ENCODE measurements at regions not wholly inside any gene's neighbourhood (a gene's known extent, or its start where the extent isn't known, plus 50 kb on each side); places are given as distances from the start of the nearest gene placed in this dataset.

GRCh38 chr13:43990829-43991228, 111.1 kb downstream of the LACC1 start:
- Histone ChIP-seq H3K27ac (no peak overlapping the region), H3K36me3 (no peaks in the 10 kb centered on the region), H3K4me3 (no peak overlapping the region), H3K27me3 (no peaks in the 10 kb centered on the region), H3K9me3 (peaks cover 0 to 8% (median 6%) of the 10 kb centered on the region in 4 donors), H3K4me1 (peaks cover 0 to 5% (median 0%) of the 10 kb centered on the region in 4 donors)
- WGBS, 2 donors, result 92 to 94% methylated on average over 3 of the region's 3 CpGs
- no peak for DNase-seq
- TF ChIP-seq POLR2A (IDR thresholded peaks at IDR 0.05) (no peak), POLR2AphosphoS5 (IDR thresholded peaks at IDR 0.05) (no peak), EP300 (IDR thresholded peaks at IDR 0.05) (no peak), CTCF (IDR thresholded peaks at IDR 0.05) (no peak)
- intact Hi-C loops (cut with DNase I), result no loop called here

- 86 to 88% methylated on average over 4 of the region's 4 CpGs for WGBS, 2 donors
- intact Hi-C loops (cut with DNase I), result no loop called here
- TF ChIP-seq CTCF (IDR thresholded peaks at IDR 0.05) (no peak), POLR2A (IDR thresholded peaks at IDR 0.05) (no peak), POLR2AphosphoS5 (IDR thresholded peaks at IDR 0.05) (no peak), EP300 (IDR thresholded peaks at IDR 0.05) (no peak)
These were observed 112.1 kb downstream of the LACC1 start for GRCh38 chr13:43991773-43992201.

GRCh38 chr13:43992211-43992610, 112.5 kb downstream of the LACC1 start:
- Histone ChIP-seq H3K27me3 (no peaks in the 10 kb centered on the region), H3K9me3 (peaks cover 0 to 8% (median 6%) of the 10 kb centered on the region in 4 donors), H3K36me3 (no peaks in the 10 kb centered on the region), H3K27ac (no peak overlapping the region), H3K4me1 (peaks cover 0 to 5% (median 0%) of the 10 kb centered on the region in 4 donors), H3K4me3 (no peak overlapping the region)
- no peak for TF ChIP-seq CTCF (IDR thresholded peaks at IDR 0.05)
- TF ChIP-seq POLR2A (IDR thresholded peaks at IDR 0.05), result no peak
- TF ChIP-seq EP300 (IDR thresholded peaks at IDR 0.05), result no peak
- no peak for DNase-seq
- WGBS, 2 donors, result 81 to 91% methylated on average over 1 of the region's 1 CpG
- intact Hi-C loops (cut with DNase I), result no loop called here

More at GRCh38 chr13:43991773-43992201, 112.1 kb downstream of the LACC1 start:
- H3K27ac ChIP-seq, result no peak overlapping the region
- no peaks in the 10 kb centered on the region for H3K36me3 ChIP-seq
- peaks cover 0 to 5% (median 0%) of the 10 kb centered on the region in 4 donors for H3K4me1 ChIP-seq
- DNase-seq, result no peak
- no peaks in the 10 kb centered on the region for H3K27me3 ChIP-seq
- no peak overlapping the region for H3K4me3 ChIP-seq
- H3K9me3 ChIP-seq, result peaks cover 0 to 8% (median 6%) of the 10 kb centered on the region in 4 donors

GRCh38 chr13:43994999-43995859, 115.5 kb downstream of the LACC1 start:
- H3K4me1 ChIP-seq, result peaks cover 0 to 5% (median 0%) of the 10 kb centered on the region in 4 donors
- no peak overlapping the region for H3K27ac ChIP-seq
- no peaks in the 10 kb centered on the region for H3K27me3 ChIP-seq
- TF ChIP-seq CTCF (IDR thresholded peaks at IDR 0.05), result no peak
- TF ChIP-seq EP300 (IDR thresholded peaks at IDR 0.05), result no peak
- no peak for TF ChIP-seq POLR2A (IDR thresholded peaks at IDR 0.05)
- TF ChIP-seq POLR2AphosphoS5 (IDR thresholded peaks at IDR 0.05), result no peak
- H3K36me3 ChIP-seq, result no peaks in the 10 kb centered on the region
- WGBS, 2 donors, result 55 to 79% methylated on average over 7 of the region's 7 CpGs
- DNase-seq, result no peak
- H3K4me3 ChIP-seq, result no peak overlapping the region
- intact Hi-C loops (cut with DNase I), result no loop called here
- peaks cover 0 to 8% (median 6%) of the 10 kb centered on the region in 4 donors for H3K9me3 ChIP-seq

Data from sigmoid colon (tissue), 6 donors.